ENCODE measurements at regions not wholly inside any gene's neighbourhood (a gene's known extent, or its start where the extent isn't known, plus 50 kb on each side); places are given as distances from the start of the nearest gene placed in this dataset.
A peak's percentile ranks its signal among the peaks of the same experiment; 100 is the strongest.

DNA sequence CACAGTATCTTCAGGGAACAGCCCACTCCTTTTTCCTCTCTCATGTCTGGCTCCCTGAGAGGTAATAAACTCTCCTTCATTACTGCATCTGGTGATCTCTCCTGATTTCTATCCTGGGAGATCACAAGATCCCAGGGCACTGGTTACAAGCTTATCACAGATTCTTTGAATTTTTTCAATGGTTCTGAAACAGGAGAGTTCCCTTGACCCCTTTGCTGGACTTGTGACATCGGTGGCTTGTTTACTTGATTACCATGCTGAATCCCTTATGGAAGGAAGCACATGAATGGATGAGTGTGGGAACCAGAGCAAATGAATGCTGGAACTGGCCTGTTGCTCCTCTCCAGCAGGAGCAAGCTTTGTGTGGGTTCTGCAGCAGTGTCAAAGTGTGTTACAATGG is 67.2 kb upstream of the HNMT start:
- no peaks in the 10 kb centered on the region for H3K4me1 ChIP-seq (ENCODE audit: insufficient read depth, low read length, severe bottlenecking)
- H3K4me3 ChIP-seq (ENCODE audit: low read depth, low read length, poor library complexity, severe bottlenecking) = no peak overlapping the region
- TF ChIP-seq, protein P1, sequence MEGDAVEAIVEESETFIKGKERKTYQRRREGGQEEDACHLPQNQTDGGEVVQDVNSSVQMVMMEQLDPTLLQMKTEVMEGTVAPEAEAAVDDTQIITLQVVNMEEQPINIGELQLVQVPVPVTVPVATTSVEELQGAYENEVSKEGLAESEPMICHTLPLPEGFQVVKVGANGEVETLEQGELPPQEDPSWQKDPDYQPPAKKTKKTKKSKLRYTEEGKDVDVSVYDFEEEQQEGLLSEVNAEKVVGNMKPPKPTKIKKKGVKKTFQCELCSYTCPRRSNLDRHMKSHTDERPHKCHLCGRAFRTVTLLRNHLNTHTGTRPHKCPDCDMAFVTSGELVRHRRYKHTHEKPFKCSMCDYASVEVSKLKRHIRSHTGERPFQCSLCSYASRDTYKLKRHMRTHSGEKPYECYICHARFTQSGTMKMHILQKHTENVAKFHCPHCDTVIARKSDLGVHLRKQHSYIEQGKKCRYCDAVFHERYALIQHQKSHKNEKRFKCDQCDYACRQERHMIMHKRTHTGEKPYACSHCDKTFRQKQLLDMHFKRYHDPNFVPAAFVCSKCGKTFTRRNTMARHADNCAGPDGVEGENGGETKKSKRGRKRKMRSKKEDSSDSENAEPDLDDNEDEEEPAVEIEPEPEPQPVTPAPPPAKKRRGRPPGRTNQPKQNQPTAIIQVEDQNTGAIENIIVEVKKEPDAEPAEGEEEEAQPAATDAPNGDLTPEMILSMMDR (IDR thresholded peaks at IDR 0.05; ENCODE audit: low read length) = no peak
- TF ChIP-seq EZH2 (IDR thresholded peaks at IDR 0.05; ENCODE audit: borderline replicate concordance, low read length) = no peak
- no peaks in the 10 kb centered on the region for H3K9me3 ChIP-seq (ENCODE audit: low read length)
- no peaks in the 10 kb centered on the region for H3K9me2 ChIP-seq (ENCODE audit: low read depth, low read length)
- no peak overlapping the region for H3K27ac ChIP-seq (ENCODE audit: low read depth, low read length, poor library complexity, severe bottlenecking)
- no peak overlapping the region for H3K9ac ChIP-seq (ENCODE audit: low read length)
- no peak overlapping the region for H2AFZ ChIP-seq (ENCODE audit: low read length)
- no peak overlapping the region for H3K4me2 ChIP-seq (ENCODE audit: low read length)
- H3F3A ChIP-seq (ENCODE audit: insufficient read depth, low read length) = no peaks in the 10 kb centered on the region
- H4K20me1 ChIP-seq (ENCODE audit: insufficient read depth, low read length) = no peaks in the 10 kb centered on the region
- H3K36me3 ChIP-seq (ENCODE audit: insufficient read depth, low read length) = no peaks in the 10 kb centered on the region
- no peaks in the 10 kb centered on the region for H3K27me3 ChIP-seq (ENCODE audit: insufficient read depth, low read length)
- H3K79me2 ChIP-seq (ENCODE audit: insufficient read depth, low read length) = no peaks in the 10 kb centered on the region

DNA sequence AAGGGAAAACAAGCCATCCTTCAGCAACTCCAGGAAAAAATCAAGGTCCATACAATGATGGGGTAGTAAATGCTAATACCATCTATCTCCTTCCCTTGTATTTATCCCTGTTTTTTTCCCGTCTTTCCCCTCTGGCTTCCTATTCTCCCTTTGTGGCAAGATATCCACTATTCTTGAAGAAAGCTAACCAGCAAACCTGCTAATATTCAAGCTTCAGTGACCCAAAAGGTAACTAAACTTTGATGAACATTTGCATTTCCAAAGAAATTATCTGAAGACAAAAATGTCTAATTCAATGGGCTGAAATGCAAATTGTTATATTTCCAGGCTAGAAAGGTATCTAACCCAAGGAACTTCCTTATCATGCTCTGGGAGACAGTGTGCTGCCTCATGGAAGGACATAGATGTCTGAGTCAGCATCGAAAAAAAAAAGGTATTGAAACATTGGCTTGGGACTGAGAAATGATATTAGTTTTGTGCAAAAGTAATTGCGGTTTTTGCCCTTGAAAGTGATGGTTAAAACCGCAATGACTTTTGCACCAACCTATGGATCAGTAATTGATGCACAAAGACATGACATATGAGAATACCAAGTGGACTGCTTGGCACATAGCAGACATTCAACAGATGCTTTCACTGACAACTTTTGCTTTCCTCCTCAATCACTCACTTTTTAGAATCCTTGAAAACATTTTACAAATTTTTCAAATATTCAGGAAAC is 63.7 kb upstream of the HNMT start:
- Histone ChIP-seq H3F3A (ENCODE audit: insufficient read depth, low read length) (no peaks in the 10 kb centered on the region), H3K27ac (ENCODE audit: low read depth, low read length, poor library complexity, severe bottlenecking) (no peak overlapping the region), H3K9me3 (ENCODE audit: low read length) (no peaks in the 10 kb centered on the region), H3K9ac (ENCODE audit: low read length) (no peak overlapping the region), H3K36me3 (ENCODE audit: insufficient read depth, low read length) (no peaks in the 10 kb centered on the region), H4K20me1 (ENCODE audit: insufficient read depth, low read length) (no peaks in the 10 kb centered on the region), H3K4me1 (ENCODE audit: insufficient read depth, low read length, severe bottlenecking) (no peaks in the 10 kb centered on the region), H3K27me3 (ENCODE audit: insufficient read depth, low read length) (no peaks in the 10 kb centered on the region), H3K4me3 (ENCODE audit: low read depth, low read length, poor library complexity, severe bottlenecking) (no peak overlapping the region), H3K4me2 (ENCODE audit: low read length) (no peak overlapping the region), H3K9me2 (ENCODE audit: low read depth, low read length) (no peaks in the 10 kb centered on the region), H2AFZ (ENCODE audit: low read length) (no peak overlapping the region), H3K79me2 (ENCODE audit: insufficient read depth, low read length) (no peaks in the 10 kb centered on the region)
- no peak for TF ChIP-seq EZH2 (IDR thresholded peaks at IDR 0.05; ENCODE audit: borderline replicate concordance, low read length)
- TF ChIP-seq, protein P1 (IDR thresholded peaks at IDR 0.05; ENCODE audit: low read length) = no peak

DNA sequence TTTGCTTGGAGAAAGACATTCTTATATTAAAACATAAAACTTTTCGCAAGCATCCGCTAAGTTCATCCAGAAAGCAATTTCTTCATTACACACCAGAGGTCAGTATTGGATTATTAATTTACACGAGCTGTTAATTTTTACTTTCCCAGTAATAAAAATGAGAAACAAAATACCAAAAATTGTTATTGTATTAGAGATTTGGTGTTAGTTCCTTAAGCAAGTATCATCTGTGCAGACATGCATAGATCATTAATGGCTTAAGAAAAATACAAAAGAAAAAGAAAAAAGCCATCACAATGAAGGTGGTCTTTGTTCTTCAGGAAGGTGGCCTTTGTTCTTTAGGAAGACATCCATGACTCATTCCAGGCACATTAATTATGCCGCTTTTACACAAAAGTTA is 53.6 kb upstream of the HNMT start:
- H3K9me3 ChIP-seq (ENCODE audit: low read length) = no peaks in the 10 kb centered on the region
- H3K36me3 ChIP-seq (ENCODE audit: insufficient read depth, low read length) = no peaks in the 10 kb centered on the region
- no peaks in the 10 kb centered on the region for H3K4me1 ChIP-seq (ENCODE audit: insufficient read depth, low read length, severe bottlenecking)
- no peak for TF ChIP-seq EZH2 (IDR thresholded peaks at IDR 0.05; ENCODE audit: borderline replicate concordance, low read length)
- TF ChIP-seq, protein P1 (IDR thresholded peaks at IDR 0.05; ENCODE audit: low read length) = peak; percentile 60
- no peak overlapping the region for H3K4me3 ChIP-seq (ENCODE audit: low read depth, low read length, poor library complexity, severe bottlenecking)
- H3K27ac ChIP-seq (ENCODE audit: low read depth, low read length, poor library complexity, severe bottlenecking) = no peak overlapping the region
- H3K27me3 ChIP-seq (ENCODE audit: insufficient read depth, low read length) = no peaks in the 10 kb centered on the region
- H3K9me2 ChIP-seq (ENCODE audit: low read depth, low read length) = no peaks in the 10 kb centered on the region
- H3F3A ChIP-seq (ENCODE audit: insufficient read depth, low read length) = no peaks in the 10 kb centered on the region
- H2AFZ ChIP-seq (ENCODE audit: low read length) = no peak overlapping the region
- H3K9ac ChIP-seq (ENCODE audit: low read length) = no peak overlapping the region
- H4K20me1 ChIP-seq (ENCODE audit: insufficient read depth, low read length) = no peaks in the 10 kb centered on the region
- no peaks in the 10 kb centered on the region for H3K79me2 ChIP-seq (ENCODE audit: insufficient read depth, low read length)
- no peak overlapping the region for H3K4me2 ChIP-seq (ENCODE audit: low read length)

Data from OCI-LY1 (cell line).